Hematopoietic multipotent progenitor cell (in vitro differentiated cells): ENCODE measurements at regions not wholly inside any gene's neighbourhood (a gene's known extent, or its start where the extent isn't known, plus 50 kb on each side); places are given as distances from the start of the nearest gene placed in this dataset.

Source experiments
- DNase-seq, 3 donors: peaks; one replicate each; pipeline ENCODE4 v3.0.0-alpha.2; 2011 to 2015; ENCODE audit warnings: low read depth in 2 of 3, low spot score in 2 of 3

DNA sequence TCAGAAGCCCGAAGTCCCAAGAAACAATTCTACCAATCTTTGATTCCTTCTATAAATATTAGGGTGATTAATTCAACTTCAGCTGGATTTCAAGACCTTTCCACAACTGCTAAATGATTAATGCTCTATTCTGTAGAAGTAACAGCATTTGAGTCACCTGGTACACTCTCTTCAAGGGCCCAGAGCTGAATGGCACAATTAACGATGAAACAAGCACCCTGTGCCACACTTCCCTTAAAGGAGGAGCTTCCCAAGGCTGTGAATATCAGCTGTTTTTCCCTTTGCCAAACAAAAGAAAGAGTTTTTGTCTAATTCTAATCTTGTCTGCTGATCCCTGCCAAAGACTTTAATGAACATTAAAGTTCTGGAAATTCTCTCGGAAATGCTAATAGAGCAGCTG lies 56.0 kb downstream of the BOD1L2 start:
- DNase-seq = no peak

DNA sequence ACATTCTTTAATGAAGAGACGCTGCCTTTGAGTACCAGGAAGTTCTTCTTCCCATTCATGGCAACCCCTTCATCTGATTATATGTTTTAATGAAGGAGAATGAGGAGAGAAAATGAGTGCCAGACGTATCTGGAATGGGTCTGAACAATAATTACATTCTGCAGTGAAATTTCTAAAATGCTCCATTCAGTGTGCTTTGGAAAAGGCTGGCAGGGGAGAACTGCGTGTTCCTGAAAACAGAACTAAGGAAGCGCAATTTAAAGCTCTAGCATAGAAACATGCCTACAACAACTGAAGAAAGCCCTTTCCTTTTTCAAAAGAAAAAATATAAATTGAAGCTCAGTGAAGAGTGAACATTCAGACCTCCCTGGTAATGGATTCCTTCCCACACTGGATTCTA lies 58.8 kb downstream of the BOD1L2 start:
- DNase-seq = no peak

DNA sequence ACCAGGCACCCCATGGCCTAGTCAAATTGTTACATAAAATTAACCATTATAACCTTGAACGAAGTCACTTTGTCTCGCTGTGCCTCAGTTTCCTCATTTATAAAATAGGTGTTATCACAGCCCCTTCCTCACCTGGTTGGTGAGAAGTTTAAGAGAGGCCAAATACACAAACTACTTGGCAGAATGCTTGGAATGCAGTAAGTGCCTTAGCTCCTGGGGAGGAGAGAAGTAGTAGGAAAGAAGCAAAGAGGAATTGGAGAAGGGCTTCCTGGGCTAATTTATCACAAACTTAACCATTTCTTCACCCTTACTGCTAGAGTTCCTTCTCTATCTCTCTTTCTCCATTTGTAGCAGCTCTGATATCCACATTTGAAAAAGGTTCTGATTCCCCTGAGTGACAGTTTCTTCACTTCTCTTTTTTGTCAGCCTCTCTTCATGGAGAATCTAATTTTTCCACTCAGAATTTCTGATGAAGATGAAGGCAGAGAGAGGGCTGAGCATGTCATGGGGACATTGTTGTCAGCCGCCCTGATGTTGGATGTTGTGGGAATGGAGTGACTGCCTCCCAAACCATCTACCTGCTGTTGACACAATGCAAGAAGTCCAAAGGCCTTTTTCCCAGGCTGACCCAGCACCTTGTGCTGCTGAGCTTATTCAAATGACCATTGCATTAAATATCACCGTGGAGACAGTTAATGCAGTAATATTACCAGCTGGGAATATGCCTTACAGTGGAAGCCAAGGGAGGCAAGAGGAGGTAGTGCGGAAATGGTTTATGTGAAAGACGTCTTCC lies 60.4 kb downstream of the BOD1L2 start:
- no peak for DNase-seq

DNA sequence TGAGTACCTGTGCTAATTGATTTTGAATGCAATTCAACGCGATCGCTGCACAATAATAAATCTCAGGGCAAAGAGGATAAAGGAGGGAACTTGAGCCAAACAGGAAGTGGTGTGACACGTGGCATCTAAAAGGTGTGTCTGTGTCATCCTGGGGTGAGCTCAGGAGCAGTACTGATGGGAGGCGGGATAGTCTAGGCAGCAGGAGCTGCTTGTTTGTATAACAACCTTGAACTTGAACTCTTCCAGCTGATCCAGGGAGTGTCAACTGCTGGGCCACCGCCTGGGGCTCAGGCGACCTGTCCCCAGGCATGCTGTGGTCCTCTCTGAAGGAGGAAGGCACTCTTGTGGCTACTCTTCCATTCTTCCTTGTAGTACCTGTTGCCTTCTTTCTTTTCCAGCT lies 61.2 kb downstream of the BOD1L2 start:
- no peak for DNase-seq

DNA sequence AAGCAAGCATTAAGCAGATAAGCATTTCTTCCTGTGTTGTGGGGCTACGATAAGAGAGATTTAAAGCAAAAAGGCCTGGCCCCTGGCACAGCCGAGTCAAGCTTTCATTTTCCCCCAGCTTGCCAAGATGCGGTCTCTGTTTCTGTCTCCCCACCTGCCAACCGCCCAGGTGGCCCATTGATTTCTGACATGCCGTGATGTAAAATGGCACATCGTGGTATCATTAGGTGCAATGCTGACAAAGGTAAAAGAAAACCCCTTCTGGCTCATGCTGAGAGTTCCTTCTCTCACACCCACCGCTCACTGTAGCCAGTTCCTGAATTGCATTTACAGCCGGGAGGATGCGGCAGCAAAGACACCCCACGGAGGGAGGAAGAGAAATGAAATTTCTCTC lies 62.8 kb downstream of the BOD1L2 start:
- DNase-seq = peak in 2 of 3 donors; percentile 2 to 3

DNA sequence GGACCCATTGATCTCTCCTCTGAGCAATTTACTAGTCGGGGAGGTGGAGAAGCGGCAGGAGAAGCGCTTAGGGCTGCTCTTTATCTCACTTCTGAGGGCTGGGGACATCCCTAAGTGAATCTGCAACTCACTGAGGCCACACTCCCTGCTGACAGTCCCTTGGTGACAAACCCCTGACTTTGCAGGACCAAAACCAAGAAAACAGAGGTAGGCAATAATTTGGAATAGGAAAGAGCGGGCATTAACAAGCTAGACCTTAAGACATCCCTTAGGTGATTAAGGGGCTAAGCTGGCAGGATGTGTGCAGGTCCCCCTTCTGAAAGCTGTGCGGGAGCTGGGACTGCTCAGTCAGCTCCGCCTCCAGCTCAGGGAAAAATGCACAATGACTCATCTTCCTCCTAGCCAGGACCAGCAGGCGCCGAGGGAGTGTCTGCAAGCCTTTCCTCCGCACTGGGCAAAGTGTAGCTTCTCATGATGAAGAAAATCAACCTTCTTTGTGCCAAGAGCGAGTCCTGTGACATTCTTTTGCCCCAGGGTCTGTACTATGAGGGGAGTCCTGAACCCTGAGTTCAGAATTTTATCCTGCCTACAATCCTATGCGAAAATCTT lies 63.3 kb downstream of the BOD1L2 start:
- peak in 2 of 3 donors; percentile 2 for DNase-seq

DNA sequence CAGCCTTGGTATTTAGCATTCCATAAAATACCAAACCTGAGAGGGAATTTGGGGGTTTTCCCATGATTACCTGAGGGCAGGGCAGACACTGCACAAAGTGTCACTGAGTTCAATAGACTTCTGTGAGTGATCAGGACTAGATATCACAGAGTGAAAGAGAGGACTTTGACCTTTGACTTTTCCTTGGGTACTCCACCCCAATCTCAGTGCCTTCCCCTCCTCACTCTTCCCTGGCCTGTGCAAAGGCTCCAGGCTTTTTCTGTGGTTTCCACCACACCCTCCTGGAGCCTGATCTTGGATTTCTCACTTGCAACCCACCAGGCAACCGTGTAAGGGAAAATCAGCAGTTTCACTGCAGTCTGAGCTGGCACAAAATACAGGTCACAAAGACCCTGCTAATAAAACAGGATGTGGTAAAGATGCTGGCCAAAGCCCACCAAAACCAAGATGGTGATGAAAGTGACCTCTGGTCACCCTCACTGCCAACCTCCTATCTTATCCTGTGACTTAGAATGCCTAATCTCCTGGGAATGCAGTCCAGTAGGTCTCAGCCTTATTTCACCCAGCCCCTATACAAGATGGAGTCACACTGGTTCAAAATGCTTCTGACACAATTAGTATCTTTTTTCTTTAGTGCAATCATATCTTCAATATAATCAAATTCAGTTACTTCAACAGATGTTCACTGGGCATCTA lies 64.0 kb downstream of the BOD1L2 start:
- DNase-seq = no peak

DNA sequence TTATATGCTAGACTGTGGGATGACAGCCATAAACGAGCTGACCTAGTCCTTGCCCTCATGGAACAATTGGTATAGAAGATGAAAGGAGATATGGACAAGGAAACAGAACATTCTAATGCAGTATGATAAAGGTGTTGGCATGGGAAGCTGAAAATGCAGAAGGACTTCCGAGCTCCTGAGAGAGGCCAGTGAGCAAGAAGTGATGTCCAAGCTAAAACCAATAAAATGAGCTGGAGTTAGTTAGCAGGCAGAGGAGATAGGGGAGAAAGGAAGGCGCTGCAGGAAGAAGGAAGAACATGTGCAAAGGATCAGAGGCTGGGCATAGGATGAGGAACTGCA lies 64.5 kb downstream of the BOD1L2 start:
- DNase-seq = no peak

DNA sequence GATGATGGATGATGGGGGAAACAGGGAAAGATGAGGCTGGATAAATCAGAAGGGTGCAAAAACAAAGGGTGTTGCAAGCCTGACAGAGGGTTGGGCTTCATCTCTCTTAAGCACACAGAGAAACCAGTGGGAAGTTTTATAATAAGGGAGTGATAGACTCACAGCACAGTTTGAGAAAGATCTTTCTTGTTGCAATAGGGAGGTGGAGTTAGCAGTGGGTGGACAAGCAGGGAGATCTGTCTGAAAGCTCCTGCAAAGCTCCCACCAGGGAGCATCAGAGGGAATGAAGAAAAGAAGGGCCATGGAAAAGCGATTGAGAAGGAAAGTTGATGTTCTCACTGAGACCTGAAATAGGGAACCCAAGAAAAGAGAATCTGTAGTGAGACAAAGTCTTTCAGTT lies 64.9 kb downstream of the BOD1L2 start:
- DNase-seq = no peak

DNA sequence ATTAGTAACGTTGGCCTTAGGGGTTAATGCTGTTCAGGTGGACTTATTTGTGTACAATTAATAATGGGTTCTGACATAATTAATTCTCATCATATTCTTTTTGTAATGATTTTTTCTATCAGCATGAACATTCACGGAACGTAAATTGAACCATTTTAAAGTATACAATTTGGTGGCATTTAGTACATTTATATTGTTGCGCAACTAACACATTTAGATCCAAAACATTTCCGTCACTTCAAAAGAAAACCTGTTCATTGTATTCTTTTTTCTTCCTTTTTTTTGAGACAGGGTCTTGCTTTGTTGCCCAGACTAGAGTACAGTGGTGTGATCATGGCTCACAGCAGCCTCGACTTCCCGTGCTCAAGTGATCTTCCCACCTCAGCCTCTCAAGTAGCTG lies 65.8 kb downstream of the BOD1L2 start:
- DNase-seq = no peak

DNA sequence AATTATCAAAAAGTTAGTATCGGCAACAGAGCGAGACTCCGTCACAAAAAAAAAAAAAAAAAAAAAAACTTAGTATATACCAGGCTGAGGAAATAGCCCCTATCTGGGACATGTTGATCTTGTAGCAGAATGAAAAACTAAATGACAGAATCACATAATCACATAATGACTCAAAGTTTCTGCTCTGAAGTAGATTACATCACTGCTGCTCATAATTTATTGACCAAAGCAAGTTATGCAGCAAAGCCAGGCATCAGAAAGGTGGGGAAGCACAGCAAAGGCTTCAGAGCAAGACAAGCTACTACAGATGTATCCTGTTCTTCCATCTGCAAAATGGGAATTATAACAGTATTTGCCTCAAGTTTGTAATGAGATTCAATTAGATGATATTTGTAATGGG lies 68.1 kb downstream of the BOD1L2 start:
- no peak for DNase-seq

DNA sequence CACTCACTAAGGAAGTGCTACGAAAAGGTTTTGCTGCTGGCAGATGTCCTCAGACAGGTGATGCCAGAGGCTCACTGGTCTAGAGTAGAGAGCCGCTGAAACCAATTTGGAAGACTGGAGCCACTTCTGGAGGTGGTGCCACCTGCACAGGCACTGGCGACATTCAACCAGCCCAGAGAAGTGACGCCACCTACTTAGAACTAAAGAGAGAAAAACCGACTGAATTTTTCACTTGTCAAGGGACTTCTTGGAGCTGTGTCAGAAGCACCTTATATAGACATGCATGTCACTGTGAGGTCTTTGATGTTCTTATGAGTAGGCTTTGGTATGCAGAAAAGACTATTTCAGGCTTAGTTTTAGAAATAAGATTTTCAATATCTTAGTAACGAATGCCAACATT lies 71.4 kb downstream of the BOD1L2 start:
- DNase-seq = no peak

DNA sequence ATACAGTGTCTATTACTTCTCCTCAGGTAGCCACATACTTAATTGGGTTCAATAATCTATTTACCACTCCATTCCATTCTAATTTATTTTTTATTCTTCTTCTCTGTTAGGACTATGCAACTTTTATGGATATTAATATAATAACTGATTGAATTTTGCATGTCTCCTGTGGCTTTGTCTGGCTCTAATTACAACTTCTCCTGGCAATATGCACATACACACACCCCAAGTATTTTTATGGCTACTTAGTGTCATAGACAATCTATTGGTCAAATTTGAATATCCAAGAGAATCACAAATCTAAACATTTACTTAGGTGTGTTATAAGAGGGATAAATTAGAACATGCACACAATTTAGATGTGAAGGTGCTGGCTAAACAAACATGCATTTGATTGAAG lies 73.1 kb downstream of the BOD1L2 start:
- DNase-seq = no peak

DNA sequence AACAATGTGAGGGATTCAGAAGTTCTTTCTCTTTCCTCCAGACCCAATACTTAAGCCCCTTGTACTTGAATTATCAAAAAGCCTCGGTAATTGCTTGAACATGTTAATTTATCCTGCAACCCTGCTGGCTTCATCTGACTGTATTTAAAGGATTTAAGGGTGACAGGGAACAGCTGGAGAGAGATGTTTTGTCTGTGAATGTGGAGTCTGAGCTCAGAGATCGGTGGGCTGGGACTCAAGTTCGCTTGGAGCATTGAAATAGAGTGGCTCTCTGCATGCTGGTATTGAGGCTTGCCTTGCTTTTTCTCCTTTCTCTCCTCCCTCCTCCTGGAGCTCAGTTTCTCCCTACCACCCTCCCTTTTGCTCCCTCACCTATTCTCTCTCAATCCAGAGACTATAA lies 73.6 kb downstream of the BOD1L2 start:
- DNase-seq = no peak

DNA sequence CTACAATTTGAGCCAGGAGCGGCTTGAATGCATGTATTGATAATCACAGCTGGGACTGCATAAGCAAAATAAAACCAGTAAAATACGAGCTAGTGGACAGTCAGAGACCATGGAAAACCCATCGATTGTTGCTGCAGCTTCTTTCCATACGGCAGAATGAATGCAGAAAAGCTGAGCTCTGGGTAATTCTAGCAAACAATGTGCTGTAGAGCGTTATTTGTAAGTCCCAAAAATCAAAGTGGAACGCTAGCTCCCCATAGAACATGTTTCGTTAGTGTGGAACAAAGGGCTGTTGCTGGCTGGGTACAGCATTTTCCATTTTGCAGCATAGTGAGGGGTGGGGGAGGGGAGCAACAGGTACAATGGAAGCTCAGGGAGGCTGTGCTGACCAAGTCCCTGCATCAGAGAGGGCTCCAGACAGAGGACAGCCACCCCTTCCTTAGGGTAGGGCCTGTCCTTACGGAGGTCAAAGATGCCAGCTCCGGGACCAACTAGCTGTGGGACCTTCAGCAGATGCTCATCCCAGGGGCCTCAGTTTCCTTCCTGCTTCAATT lies 74.1 kb downstream of the BOD1L2 start:
- no peak for DNase-seq

DNA sequence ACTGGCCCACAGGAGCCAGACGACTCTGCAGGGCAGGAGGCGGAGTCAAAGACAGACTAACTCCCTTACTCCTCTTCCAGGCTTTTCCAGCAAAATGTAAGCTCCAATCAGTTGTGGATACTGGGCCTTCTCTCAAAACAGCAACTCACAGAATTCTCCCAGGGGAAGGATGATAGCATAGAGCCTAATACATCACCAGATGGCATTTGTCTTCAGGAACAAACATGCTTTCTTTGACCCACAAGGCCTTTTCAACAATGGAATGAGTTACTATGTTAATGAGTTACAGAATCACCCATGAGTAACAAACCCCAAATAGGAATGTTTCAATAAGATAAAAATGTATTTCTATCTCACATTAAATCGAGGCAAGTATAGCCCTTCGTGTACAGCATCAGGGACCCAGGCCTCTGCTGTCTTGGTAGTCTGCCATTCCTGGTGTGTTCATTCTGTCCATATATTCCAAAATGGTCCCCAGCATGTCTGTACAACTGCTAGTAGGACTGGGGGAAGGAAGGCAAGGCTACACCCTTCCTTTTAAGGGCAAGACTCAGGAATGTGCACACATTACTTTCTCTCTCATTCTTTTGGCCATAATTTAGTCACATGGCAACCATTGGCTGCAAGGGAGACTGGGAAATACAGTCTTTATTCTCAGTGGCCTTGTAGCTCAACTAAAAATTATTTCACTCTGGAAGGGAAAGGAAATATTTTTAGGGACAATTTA lies 76.4 kb downstream of the BOD1L2 start:
- DNase-seq = no peak

DNA sequence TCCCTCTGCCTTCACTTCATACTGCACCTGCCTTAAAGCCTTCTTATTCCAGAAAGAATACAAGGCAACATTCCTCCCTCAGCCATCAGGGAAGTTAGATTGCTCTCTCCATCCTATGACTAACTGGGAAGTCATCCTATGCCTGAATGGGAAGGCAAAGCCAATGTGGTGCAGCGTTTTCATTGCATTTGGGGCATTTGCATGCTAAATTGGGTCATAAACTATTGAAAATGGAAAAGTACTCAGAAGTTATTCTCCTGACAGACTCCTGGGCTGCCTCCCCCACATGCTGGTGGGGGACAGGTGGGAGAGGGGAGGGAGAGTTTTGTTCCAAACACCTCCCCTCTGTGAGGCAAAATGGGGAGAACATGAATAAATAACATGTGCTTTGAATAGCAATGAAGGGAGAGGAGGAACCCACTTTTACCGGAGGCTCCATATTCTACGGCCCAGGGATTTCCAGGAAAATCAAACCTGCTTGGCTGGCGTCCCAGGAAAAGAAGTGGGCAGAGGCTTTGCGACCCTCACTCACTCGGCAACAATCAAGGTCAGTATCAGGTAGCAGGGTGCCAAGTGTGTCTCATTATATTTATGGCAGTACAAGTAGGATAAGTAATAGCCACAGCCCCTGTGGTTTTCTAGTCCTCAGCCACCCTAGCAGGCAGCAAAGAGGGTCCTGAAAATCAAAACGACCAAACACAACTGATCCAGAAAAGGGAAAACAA lies 84.1 kb downstream of the BOD1L2 start:
- no peak for DNase-seq

DNA sequence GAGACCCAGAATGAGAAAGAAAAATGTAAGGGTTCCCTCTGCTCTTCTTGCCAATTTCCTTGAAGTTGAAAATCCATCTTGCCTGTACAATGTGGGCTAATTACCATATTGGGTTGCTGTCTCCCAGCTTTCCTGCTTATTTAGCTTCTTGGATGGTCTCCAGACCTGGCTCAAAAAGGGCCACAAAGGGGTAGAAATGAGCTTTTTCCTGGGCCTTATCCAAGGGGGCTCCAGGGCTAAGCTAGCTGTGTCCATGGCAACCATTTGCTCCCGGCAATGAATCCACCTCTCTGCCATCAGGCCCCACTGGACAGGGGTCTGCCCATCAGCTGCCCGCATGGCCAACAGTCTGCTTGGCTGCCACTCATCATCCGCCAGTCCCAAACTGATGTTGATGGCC lies 85.0 kb downstream of the BOD1L2 start:
- DNase-seq = no peak

DNA sequence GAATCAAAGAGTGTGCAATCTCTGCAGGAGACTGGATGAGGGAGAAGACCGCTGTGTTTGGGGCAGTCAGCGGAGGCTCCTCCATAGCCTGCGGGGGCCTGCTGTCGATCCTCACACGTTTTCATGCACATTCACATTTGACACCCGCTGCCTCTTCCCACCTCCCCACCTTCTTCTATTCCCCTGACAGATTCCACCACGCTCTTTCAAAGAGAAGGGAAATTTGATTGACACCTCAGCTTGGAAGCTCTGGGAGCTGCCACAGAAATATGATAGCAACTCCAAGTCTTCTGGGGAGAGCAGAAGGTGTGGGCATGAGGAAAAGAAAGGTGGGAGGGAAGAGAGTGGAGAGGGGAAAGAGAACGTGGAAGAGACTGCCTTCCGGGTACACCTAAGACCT lies 87.5 kb downstream of the BOD1L2 start:
- no peak for DNase-seq

DNA sequence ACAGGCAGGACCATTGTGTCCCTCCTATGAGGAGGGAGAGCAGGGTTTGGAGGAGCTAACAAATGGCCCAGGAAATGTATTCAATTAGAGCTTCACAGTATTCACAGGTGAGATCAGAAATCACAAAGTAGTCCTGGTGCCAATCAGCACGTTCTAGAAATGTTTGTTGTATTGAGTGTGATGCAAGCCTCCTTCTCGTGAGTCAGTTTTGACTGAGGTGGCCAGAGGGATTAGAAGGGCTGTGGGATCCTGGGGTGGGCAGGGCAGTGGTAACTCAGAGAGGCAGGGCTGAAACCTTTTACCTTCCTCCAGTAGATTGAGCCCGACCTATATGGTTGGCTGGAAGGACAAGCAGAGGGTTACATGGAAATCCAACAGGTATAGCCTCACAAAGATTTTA lies 95.0 kb downstream of the BOD1L2 start:
- DNase-seq = no peak

DNA sequence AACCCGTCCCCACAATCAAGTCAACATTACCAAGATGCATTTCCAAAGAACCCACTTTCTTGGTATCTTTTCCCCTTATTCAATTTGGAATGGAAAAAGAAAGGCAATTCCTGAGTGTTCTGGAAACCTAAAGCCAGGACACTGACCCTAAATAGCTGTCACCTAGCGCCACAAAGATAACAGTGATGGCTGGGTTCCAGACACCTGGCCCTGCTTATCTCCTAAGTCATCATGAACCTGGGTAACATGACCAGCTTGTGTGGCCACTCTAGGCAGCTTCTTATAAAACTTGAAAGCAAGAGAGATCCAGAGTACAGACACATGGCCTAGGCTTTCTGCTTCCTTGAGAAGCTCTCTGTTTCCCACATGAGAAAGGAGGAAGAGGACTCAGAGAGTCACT lies 95.4 kb downstream of the BOD1L2 start:
- DNase-seq = no peak
